B cell (primary cell): ENCODE measurements at regions not wholly inside any gene's neighbourhood (a gene's known extent, or its start where the extent isn't known, plus 50 kb on each side); places are given as distances from the start of the nearest gene placed in this dataset.

Source experiments
- CTCF ChIP-seq: fragments of 200-600 bp; IDR thresholded peaks from one replicate; pipeline ENCODE4 v1.8.0; 2022; ENCODE audit warnings: antibody characterized with exemption, mild to moderate bottlenecking
- EZH2 ChIP-seq: IDR thresholded peaks from 2 replicates; pipeline ENCODE4 v1.6.1; 2012; ENCODE audit warnings: borderline replicate concordance, low read depth, mild to moderate bottlenecking, moderate library complexity, low read length; ENCODE audit not compliant: insufficient read depth, poor library complexity, severe bottlenecking

- TF ChIP-seq CTCF, result no peak
- no peak for TF ChIP-seq EZH2
Observed at GRCh38 chr6:23409531-23409930, 716.5 kb upstream of the NRSN1 start.
